Lower leg skin (tissue), 4 donors: ENCODE measurements at regions not wholly inside any gene's neighbourhood (a gene's known extent, or its start where the extent isn't known, plus 50 kb on each side); places are given as distances from the start of the nearest gene placed in this dataset.

ENCODE experiments used
- DNase-seq, 2 donors: peaks; one replicate each; pipeline ENCODE4 v3.0.0-alpha.2; 2019; ENCODE audit warnings: low spot score in 2 of 2
- H3K4me3 ChIP-seq: fragments of 200-600 bp; sonication (generic); 2 replicates; pipeline ENCODE4 v1.5.1; 2017; ENCODE audit warnings: mild to moderate bottlenecking, low read depth; ENCODE audit not compliant: poor library complexity, severe bottlenecking
- CTCF ChIP-seq, 3 donors: fragments of 450-650 bp; IDR thresholded peaks; one replicate each; pipeline ENCODE4 v1.5.1; 2016; ENCODE audit warnings: antibody characterized with exemption in 3 of 3, mild to moderate bottlenecking in 3 of 3, moderate library complexity in 2 of 3
- POLR2A ChIP-seq, 2 donors: fragments of 450-650 bp; IDR thresholded peaks; one replicate each; pipeline ENCODE4 v1.6.1; 2016 to 2017; ENCODE audit warnings: antibody characterized with exemption in 2 of 2, mild to moderate bottlenecking in 1 of 2, moderate library complexity in 1 of 2
- WGBS, 2 donors: methylation state at CpG; one replicate each; pipeline ENCODE4 v1.1.5; 2018; 5-methylcytosine and 5-hydroxymethylcytosine counted together
- intact Hi-C: fragments of 100-400 bp; cut with DNase I; formaldehyde crosslinking; loops from one replicate; pipeline ENCODE4 v1.15.0; 2023; ENCODE audit warnings: low total_unique reads

DNA sequence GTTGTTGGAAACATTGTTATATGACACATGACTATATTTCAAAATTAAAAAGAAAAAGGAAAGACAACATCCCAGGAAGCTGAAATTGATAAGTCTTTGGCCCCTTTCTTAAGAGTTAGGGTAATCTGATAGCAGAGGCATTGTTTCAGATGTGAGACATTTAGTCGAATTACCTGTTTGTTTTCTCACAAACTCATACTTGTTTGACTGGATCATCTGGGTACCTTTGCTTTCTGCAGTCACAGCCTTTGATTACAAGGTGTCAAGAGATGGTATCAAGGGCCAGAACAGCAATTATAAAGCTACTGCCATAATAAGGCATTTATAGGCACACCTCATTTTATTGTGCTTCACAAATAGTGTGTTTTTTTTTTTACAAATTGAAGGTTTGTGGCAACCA, 136.3 kb downstream of the DUSP10 start:
- no peak overlapping the region for H3K4me3 ChIP-seq
- intact Hi-C loops, result loop anchor here (10.0 kb wide), 1 partner anchor 99 kb away; no protein-coding TSS in a partner anchor
- no peak for TF ChIP-seq POLR2A (IDR thresholded peaks at IDR 0.05)
- TF ChIP-seq CTCF (IDR thresholded peaks at IDR 0.05), result no peak
- WGBS, 2 donors, result 53 to 58% methylated on average over 1 of the region's 1 CpG
- DNase-seq, result no peak

DNA sequence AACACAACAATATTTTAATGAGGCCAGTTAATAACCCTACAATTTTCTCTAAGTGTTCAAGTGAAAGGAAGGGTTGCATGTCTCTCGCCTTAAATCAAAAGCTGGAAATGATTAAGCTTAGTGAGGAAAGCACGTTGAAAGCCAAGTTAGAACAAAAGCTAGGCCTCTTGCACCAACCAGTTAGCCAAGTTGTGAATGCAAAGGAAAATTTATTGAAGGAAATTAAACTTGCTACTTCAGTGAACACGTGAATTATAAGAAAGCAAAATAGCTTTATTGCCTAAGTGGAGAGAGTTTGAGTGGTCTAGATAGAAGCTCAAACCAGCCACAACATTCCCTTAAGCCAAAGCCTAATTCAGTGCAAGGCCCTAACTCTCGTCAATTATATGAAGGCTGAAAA, 135.6 kb downstream of the DUSP10 start:
- H3K4me3 ChIP-seq, result no peak overlapping the region
- TF ChIP-seq POLR2A (IDR thresholded peaks at IDR 0.05) (no peak), CTCF (IDR thresholded peaks at IDR 0.05) (no peak)
- WGBS, 2 donors, result 34 to 42% methylated on average over 4 of the region's 4 CpGs
- no peak for DNase-seq
- intact Hi-C loops, result loop anchor here (10.0 kb wide), 1 partner anchor 99 kb away; no protein-coding TSS in a partner anchor

GRCh38 chr1:221608835-221609320, 133.0 kb downstream of the DUSP10 start:
- TF ChIP-seq POLR2A (IDR thresholded peaks at IDR 0.05) (no peak), CTCF (IDR thresholded peaks at IDR 0.05) (no peak)
- intact Hi-C loops, result loop anchor here (10.0 kb wide), 1 partner anchor 96 kb away; no protein-coding TSS in a partner anchor
- no peak overlapping the region for H3K4me3 ChIP-seq
- no peak for DNase-seq

GRCh38 chr1:221611656-221612046, 130.2 kb downstream of the DUSP10 start:
- 38 to 39% methylated on average over 2 of the region's 2 CpGs for WGBS, 2 donors
- no peak for DNase-seq
- intact Hi-C loops, result no loop called here
- TF ChIP-seq POLR2A (IDR thresholded peaks at IDR 0.05) (no peak), CTCF (IDR thresholded peaks at IDR 0.05) (no peak)
- H3K4me3 ChIP-seq, result no peak overlapping the region

DNA sequence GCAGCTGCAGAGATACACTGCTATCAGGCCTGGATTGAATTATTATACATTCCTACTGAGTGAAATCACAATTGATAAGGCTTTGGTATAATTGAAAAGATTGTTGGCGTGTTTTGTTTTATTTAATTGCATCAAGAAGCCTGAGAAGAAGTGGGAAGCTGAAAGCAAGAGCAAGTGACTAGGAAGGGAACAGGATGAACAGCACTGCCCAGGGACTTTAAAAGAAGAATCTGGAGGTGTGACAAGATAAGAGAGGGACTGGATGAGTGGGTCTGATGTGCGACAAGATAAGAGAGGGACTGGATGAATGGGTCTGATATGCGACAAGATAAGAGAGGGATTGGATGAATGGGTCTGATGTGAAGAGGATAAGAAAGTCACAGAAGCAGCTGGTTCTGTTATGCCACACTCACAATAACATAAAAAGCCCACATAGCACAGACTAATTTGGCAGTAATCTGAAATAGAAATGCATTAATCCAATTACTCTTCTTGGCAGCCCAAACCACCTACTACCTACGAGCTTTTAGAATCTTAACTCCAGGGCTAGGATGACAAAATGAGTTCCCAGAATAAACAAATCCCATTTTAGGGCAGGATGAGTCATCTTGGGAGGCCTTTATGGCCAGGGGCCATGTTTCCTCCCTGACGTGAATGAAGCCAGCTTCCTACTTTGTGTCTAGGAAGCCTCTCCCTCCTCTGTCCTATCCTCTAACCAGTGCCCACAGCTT, 129.7 kb downstream of the DUSP10 start:
- WGBS, 2 donors, result 19 to 21% methylated on average over 5 of the region's 5 CpGs
- DNase-seq, result peak; percentile 80 to 93
- intact Hi-C loops, result no loop called here

More for the DNA sequence above, 129.7 kb downstream of the DUSP10 start:
- TF ChIP-seq POLR2A (IDR thresholded peaks at IDR 0.05), result no peak
- no peak for TF ChIP-seq CTCF (IDR thresholded peaks at IDR 0.05)
- no peak overlapping the region for H3K4me3 ChIP-seq
